IMR-90 (cell line): ENCODE measurements at regions not wholly inside any gene's neighbourhood (a gene's known extent, or its start where the extent isn't known, plus 50 kb on each side); places are given as distances from the start of the nearest gene placed in this dataset.

Experiments
- ATAC-seq: fragments of 200-7000 bp; cut with Tn5 transposase; 2 replicates; pipeline ENCODE4 v1.9.1; 2020; ENCODE audit warnings: low read depth, mild to moderate bottlenecking, moderate library complexity
- BruUV-seq: library from RNA; stranded (reverse); fragments of 400-500 nt; replicated peaks from 2 replicates; lab custom pipeline; 2021; lab: Mats Ljungman, UMichigan
- CTCF ChIA-PET: fragments of 300-600 bp; formaldehyde crosslinking; extraction: SDS; loops from one replicate; lab custom pipeline; 2021; ENCODE audit warnings: antibody characterized with exemption; lab: Yijun Ruan, JAX
- POLR2A ChIA-PET: fragments of 300-600 bp; sonication (Branson Sonifier 250); formaldehyde crosslinking; loops from one replicate; lab custom pipeline; 2022; ENCODE audit warnings: antibody characterized with exemption; ENCODE audit not compliant: unreplicated experiment; lab: Charles Lee
- DNase-seq: peaks from one replicate; pipeline ENCODE4 v3.0.0; 2013
- H2AFZ ChIP-seq: replicated peaks from 2 replicates; pipeline ENCODE3; 2013; ENCODE audit warnings: low read length, mild to moderate bottlenecking; ENCODE audit not compliant: poor library complexity
- H2AK5ac ChIP-seq: 2 replicates; pipeline ENCODE4 v1.6.1; 2013; ENCODE audit warnings: low read depth, low read length, inconsistent platforms
- H2AK9ac ChIP-seq: replicated peaks from 2 replicates; pipeline ENCODE3; 2013; ENCODE audit warnings: mild to moderate bottlenecking, low read depth, low read length, moderate library complexity; ENCODE audit not compliant: poor library complexity
- H2BK120ac ChIP-seq: 2 replicates; pipeline ENCODE4 v1.6.1; 2013; ENCODE audit warnings: low read depth, low read length, inconsistent platforms
- H2BK15ac ChIP-seq: 3 replicates; pipeline ENCODE4 v1.6.1; 2013; ENCODE audit warnings: low read depth, low read length, inconsistent platforms
- H2BK20ac ChIP-seq: 2 replicates; pipeline ENCODE4 v1.6.1; 2013; ENCODE audit warnings: low read depth, mild to moderate bottlenecking, inconsistent platforms, low read length, moderate library complexity
- H2BK5ac ChIP-seq: 2 replicates; pipeline ENCODE4 v1.6.1; 2013; ENCODE audit warnings: mild to moderate bottlenecking, low read depth, low read length, inconsistent platforms; ENCODE audit not compliant: poor library complexity, severe bottlenecking
- H3K14ac ChIP-seq: replicated peaks from 2 replicates; pipeline ENCODE4 v1.6.1; 2013; ENCODE audit warnings: low read depth, low read length, inconsistent platforms
- H3K18ac ChIP-seq: 2 replicates; pipeline ENCODE4 v1.6.1; 2013; ENCODE audit warnings: low read depth, low read length, control low read depth
- H3K23ac ChIP-seq: 2 replicates; pipeline ENCODE4 v1.6.1; 2013; ENCODE audit warnings: low read depth, low read length, inconsistent platforms
- H3K27ac ChIP-seq: 2 replicates; pipeline ENCODE4 v1.5.1; 2013; ENCODE audit warnings: mild to moderate bottlenecking, control low read depth, low read length; ENCODE audit not compliant: insufficient read depth
- H3K27me3 ChIP-seq: 2 replicates; pipeline ENCODE4 v1.6.1; 2013; ENCODE audit warnings: low read length; ENCODE audit not compliant: control insufficient read depth, insufficient read depth
- H3K36me3 ChIP-seq: 2 replicates; pipeline ENCODE4 v1.6.1; 2013; ENCODE audit warnings: low read length, mixed read lengths; ENCODE audit not compliant: control insufficient read depth, insufficient read depth
- H3K4ac ChIP-seq: 2 replicates; pipeline ENCODE4 v1.6.1; 2013; ENCODE audit warnings: low read depth, low read length, inconsistent platforms
- H3K4me1 ChIP-seq: 2 replicates; pipeline ENCODE4 v1.6.1; 2013; ENCODE audit warnings: low read length, mixed read lengths; ENCODE audit not compliant: control insufficient read depth, insufficient read depth
- H3K4me2 ChIP-seq: 2 replicates; pipeline ENCODE4 v1.6.1; 2013; ENCODE audit warnings: low read depth, mild to moderate bottlenecking, control low read depth, low read length, moderate library complexity
- H3K4me3 ChIP-seq: 2 replicates; pipeline ENCODE4 v1.5.1; 2013; ENCODE audit warnings: low read depth, mild to moderate bottlenecking, control low read depth, low read length, moderate library complexity; ENCODE audit not compliant: insufficient read depth
- H3K56ac ChIP-seq: 2 replicates; pipeline ENCODE4 v1.6.1; 2013; ENCODE audit warnings: low read length, inconsistent platforms; ENCODE audit not compliant: insufficient read depth; ENCODE audit errors: extremely low read depth
- H3K79me1 ChIP-seq, 2 experiments: 2 replicates each; pipeline ENCODE4 v1.6.1; 2013; ENCODE audit warnings: low read length in 2 of 2, inconsistent platforms in 1 of 2, low read depth in 1 of 2
- H3K9ac ChIP-seq: 2 replicates; pipeline ENCODE4 v1.6.1; 2013; ENCODE audit warnings: low read depth, low read length, control low read depth
- H3K9me1 ChIP-seq: 2 replicates; pipeline ENCODE4 v1.6.1; 2013; ENCODE audit warnings: low read length, inconsistent platforms; ENCODE audit not compliant: insufficient read depth
- H3K9me3 ChIP-seq: 2 replicates; pipeline ENCODE4 v1.6.1; 2013; ENCODE audit warnings: low read length; ENCODE audit not compliant: control insufficient read depth, insufficient read depth
- H4K20me1 ChIP-seq: 2 replicates; pipeline ENCODE4 v1.6.1; 2013; ENCODE audit warnings: low read length, inconsistent platforms; ENCODE audit not compliant: insufficient read depth
- H4K5ac ChIP-seq: 2 replicates; pipeline ENCODE4 v1.6.1; 2013; ENCODE audit warnings: mild to moderate bottlenecking, low read depth, low read length, control low read depth
- H4K8ac ChIP-seq, 2 experiments: 2 replicates each; pipeline ENCODE4 v1.6.1; 2013; ENCODE audit warnings: low read depth in 2 of 2, low read length in 2 of 2, control low read depth in 1 of 2, inconsistent platforms in 1 of 2
- H4K91ac ChIP-seq: 2 replicates; pipeline ENCODE4 v1.6.1; 2013; ENCODE audit warnings: low read depth, low read length, inconsistent platforms; ENCODE audit not compliant: insufficient read depth
- BHLHE40 ChIP-seq: fragments of 150-350 bp; IDR thresholded peaks from 2 replicates; pipeline ENCODE4 v1.6.1; 2016; ENCODE audit warnings: mild to moderate bottlenecking, low read depth, low read length
- CEBPB ChIP-seq: IDR thresholded peaks from 2 replicates; pipeline ENCODE4 v1.6.1; 2012; ENCODE audit warnings: low read depth, low read length, improper control_type of control experiment
- CHD1 ChIP-seq: IDR thresholded peaks from 2 replicates; pipeline ENCODE4 v1.6.1; 2012; ENCODE audit warnings: low read depth, low read length, improper control_type of control experiment
- FOS ChIP-seq: fragments of 150-350 bp; IDR thresholded peaks from 2 replicates; pipeline ENCODE4 v1.6.1; 2016; ENCODE audit warnings: low read depth, low read length
- MAFK ChIP-seq: IDR thresholded peaks from 2 replicates; pipeline ENCODE4 v1.6.1; 2012; ENCODE audit warnings: low read depth, low read length, improper control_type of control experiment
- MAZ ChIP-seq: IDR thresholded peaks from 2 replicates; pipeline ENCODE4 v1.6.1; 2012; ENCODE audit warnings: low read depth, mild to moderate bottlenecking, low read length, improper control_type of control experiment, moderate library complexity, borderline replicate concordance
- MXI1 ChIP-seq: IDR thresholded peaks from 2 replicates; pipeline ENCODE4 v1.6.1; 2012; ENCODE audit warnings: low read depth, mild to moderate bottlenecking, low read length, moderate library complexity, borderline replicate concordance
- NFE2L2 ChIP-seq: fragments of 150-350 bp; IDR thresholded peaks from 2 replicates; pipeline ENCODE4 v1.6.1; 2016; ENCODE audit warnings: low read depth, mild to moderate bottlenecking, low read length
- POLR2A ChIP-seq: IDR thresholded peaks from 2 replicates; pipeline ENCODE4 v1.6.1; 2012; ENCODE audit warnings: mild to moderate bottlenecking, low read depth, low read length
- RAD21 ChIP-seq: IDR thresholded peaks from 2 replicates; pipeline ENCODE4 v1.6.1; 2012; ENCODE audit warnings: low read length, improper control_type of control experiment
- RCOR1 ChIP-seq: IDR thresholded peaks from 2 replicates; pipeline ENCODE4 v1.6.1; 2012; ENCODE audit warnings: mild to moderate bottlenecking, low read length, improper control_type of control experiment; ENCODE audit not compliant: insufficient replicate concordance
- RFX5 ChIP-seq: IDR thresholded peaks from 2 replicates; pipeline ENCODE4 v1.8.0; 2012; ENCODE audit warnings: low read depth, mild to moderate bottlenecking, low read length, moderate library complexity
- SMC3 ChIP-seq: fragments of 150-350 bp; IDR thresholded peaks from 2 replicates; pipeline ENCODE4 v1.6.1; 2016; ENCODE audit warnings: low read depth, mild to moderate bottlenecking, antibody characterized with exemption, low read length, moderate library complexity
- WGBS, 2 experiments: methylation state at CpG; one replicate each; pipeline versions ENCODE4 v1.1.5 to v1.1.7; 2013; ENCODE audit warnings: missing lambda C conversion rate in 2 of 2; ENCODE audit not compliant: insufficient read length in 1 of 2; ENCODE audit errors: extremely low coverage in 2 of 2; 5-methylcytosine and 5-hydroxymethylcytosine counted together
- dilution Hi-C: fragments of 300-500 bp; cut with HindIII; formaldehyde crosslinking; loops from one replicate; pipeline ENCODE4 v1.14.3; 2018; ENCODE audit warnings: low sequenced_read_pairs; ENCODE audit not compliant: unreplicated experiment
- in situ Hi-C: fragments of 300-500 bp; cut with MboI; formaldehyde crosslinking; loops from 3 replicates; pipeline ENCODE4 v1.14.3; 2019; ENCODE audit warnings: low sequenced_read_pairs, inconsistent platforms, mixed read lengths
- intact Hi-C: fragments of 100-400 bp; cut with micrococcal nuclease; formaldehyde crosslinking; loops from 2 replicates; pipeline ENCODE4 v1.10.0; 2022
- TF ChIP-seq, protein P1 (sequence below): conservative IDR thresholded peaks from 2 replicates; pipeline ENCODE4 v1.5.1; 2012; ENCODE audit warnings: mild to moderate bottlenecking, low read depth, low read length, improper control_type of control experiment
- TF ChIP-seq, protein P2 (sequence below): fragments of 150-350 bp; IDR thresholded peaks from 2 replicates; pipeline ENCODE4 v1.6.1; 2016; ENCODE audit warnings: low read depth, mild to moderate bottlenecking, low read length, moderate library complexity, borderline replicate concordance
- TF ChIP-seq, protein P3 (sequence below): fragments of 150-350 bp; IDR thresholded peaks from 2 replicates; pipeline ENCODE4 v1.6.1; 2017; ENCODE audit warnings: mild to moderate bottlenecking, antibody characterized with exemption, low read length, low read depth

DNA sequence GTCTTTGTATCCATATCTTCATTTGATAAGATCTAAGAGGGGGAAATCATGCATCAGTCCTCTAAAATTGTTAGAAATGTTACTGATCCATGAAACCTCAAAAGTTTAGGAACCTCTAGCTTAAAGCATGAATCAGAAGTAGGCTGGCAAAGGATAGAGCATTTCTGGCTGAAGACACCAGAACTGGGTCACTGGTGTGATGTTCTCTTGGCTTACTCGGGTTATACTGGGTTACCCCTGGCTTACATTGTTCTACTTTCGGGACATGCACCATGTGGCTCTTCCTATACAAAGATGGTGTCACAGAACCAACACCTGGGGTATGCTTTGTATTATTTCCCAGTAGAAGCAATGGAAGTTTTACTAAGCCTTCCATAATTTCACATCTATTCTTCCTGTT is 83.2 kb upstream of the TNP1 start:
- Histone ChIP-seq H2AK5ac (no peak overlapping the region), H4K91ac (no peak overlapping the region), H3K4ac (no peak overlapping the region), H3K23ac (no peak overlapping the region), H3K79me1 (no peaks in the 10 kb centered on the region), H3K56ac (no peak overlapping the region), H3K27me3 (no peaks in the 10 kb centered on the region; the same call in 1 of the 2 replicates), H3K9me1 (no peaks in the 10 kb centered on the region), H3K9ac (no peak overlapping the region), H3K4me1 (no peaks in the 10 kb centered on the region), H2BK15ac (no peak overlapping the region), H3K14ac (no peak overlapping the region), H2BK20ac (no peak overlapping the region), H4K20me1 (no peaks in the 10 kb centered on the region), H2BK120ac (no peak overlapping the region), H3K9me3 (no peaks in the 10 kb centered on the region), H3K36me3 (no peaks in the 10 kb centered on the region), H3K4me2 (no peak overlapping the region), H4K8ac (no peak overlapping the region), H4K5ac (no peak overlapping the region), H2AFZ (no peak overlapping the region), H3K27ac (no peak overlapping the region), H2BK5ac (no peak overlapping the region), H3K18ac (no peak overlapping the region), H3K4me3 (no peak overlapping the region), H2AK9ac (no peak overlapping the region)
- ChIA-PET POLR2A (no interaction called here), CTCF (no interaction called here)
- dilution Hi-C loops: no loop called here
- no CpG with 5 or more reads among the region's 2 CpGs for WGBS, 2 experiments
- DNase-seq (no peak), ATAC-seq (no peak)
- TF ChIP-seq POLR2A (no peak), CHD1 (no peak), RCOR1 (no peak), FOS (no peak), SMC3 (no peak), RFX5 (no peak), NFE2L2 (no peak), CEBPB (no peak), MAFK (no peak), MXI1 (no peak), BHLHE40 (no peak), RAD21 (no peak), MAZ (no peak)
- TF ChIP-seq, protein P1, sequence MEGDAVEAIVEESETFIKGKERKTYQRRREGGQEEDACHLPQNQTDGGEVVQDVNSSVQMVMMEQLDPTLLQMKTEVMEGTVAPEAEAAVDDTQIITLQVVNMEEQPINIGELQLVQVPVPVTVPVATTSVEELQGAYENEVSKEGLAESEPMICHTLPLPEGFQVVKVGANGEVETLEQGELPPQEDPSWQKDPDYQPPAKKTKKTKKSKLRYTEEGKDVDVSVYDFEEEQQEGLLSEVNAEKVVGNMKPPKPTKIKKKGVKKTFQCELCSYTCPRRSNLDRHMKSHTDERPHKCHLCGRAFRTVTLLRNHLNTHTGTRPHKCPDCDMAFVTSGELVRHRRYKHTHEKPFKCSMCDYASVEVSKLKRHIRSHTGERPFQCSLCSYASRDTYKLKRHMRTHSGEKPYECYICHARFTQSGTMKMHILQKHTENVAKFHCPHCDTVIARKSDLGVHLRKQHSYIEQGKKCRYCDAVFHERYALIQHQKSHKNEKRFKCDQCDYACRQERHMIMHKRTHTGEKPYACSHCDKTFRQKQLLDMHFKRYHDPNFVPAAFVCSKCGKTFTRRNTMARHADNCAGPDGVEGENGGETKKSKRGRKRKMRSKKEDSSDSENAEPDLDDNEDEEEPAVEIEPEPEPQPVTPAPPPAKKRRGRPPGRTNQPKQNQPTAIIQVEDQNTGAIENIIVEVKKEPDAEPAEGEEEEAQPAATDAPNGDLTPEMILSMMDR: no peak
- TF ChIP-seq, protein P2, sequence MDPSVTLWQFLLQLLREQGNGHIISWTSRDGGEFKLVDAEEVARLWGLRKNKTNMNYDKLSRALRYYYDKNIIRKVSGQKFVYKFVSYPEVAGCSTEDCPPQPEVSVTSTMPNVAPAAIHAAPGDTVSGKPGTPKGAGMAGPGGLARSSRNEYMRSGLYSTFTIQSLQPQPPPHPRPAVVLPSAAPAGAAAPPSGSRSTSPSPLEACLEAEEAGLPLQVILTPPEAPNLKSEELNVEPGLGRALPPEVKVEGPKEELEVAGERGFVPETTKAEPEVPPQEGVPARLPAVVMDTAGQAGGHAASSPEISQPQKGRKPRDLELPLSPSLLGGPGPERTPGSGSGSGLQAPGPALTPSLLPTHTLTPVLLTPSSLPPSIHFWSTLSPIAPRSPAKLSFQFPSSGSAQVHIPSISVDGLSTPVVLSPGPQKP: no peak
- TF ChIP-seq, protein P3, sequence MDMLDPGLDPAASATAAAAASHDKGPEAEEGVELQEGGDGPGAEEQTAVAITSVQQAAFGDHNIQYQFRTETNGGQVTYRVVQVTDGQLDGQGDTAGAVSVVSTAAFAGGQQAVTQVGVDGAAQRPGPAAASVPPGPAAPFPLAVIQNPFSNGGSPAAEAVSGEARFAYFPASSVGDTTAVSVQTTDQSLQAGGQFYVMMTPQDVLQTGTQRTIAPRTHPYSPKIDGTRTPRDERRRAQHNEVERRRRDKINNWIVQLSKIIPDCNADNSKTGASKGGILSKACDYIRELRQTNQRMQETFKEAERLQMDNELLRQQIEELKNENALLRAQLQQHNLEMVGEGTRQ: no peak
- intact Hi-C loops: no loop called here
- no TSS peak for BruUV-seq
- in situ Hi-C loops: no loop called here
